Mammary epithelial cell (primary cell): ENCODE measurements at regions not wholly inside any gene's neighbourhood (a gene's known extent, or its start where the extent isn't known, plus 50 kb on each side); places are given as distances from the start of the nearest gene placed in this dataset.

ENCODE experiments used
- CTCF ChIP-seq, 2 donors: IDR thresholded peaks in 1 of 2; conservative IDR thresholded peaks in 1 of 2; 2 replicates each; pipeline ENCODE4 v1.5.1; 2011 to 2012; ENCODE audit warnings: inconsistent platforms in 2 of 2, low read length in 2 of 2, mild to moderate bottlenecking in 2 of 2, control low read depth in 1 of 2, low read depth in 1 of 2; ENCODE audit not compliant: insufficient read depth in 1 of 2; ENCODE audit errors: extremely low read depth in 1 of 2
- EZH2 ChIP-seq: IDR thresholded peaks from 2 replicates; pipeline ENCODE4 v1.6.1; 2012; ENCODE audit warnings: low read length, inconsistent platforms, borderline replicate concordance

GRCh38 chr7:82549616-82550285, 106.2 kb upstream of the CACNA2D1 start:
- TF ChIP-seq CTCF (conservative IDR thresholded peaks at IDR 0.05 in 1 of 2, IDR thresholded peaks at IDR 0.05 in 1 of 2; ENCODE audit: extremely low read depth in 1 of 2, insufficient read depth in 1 of 2, low read depth in 1 of 2, low read length in 2 of 2) (no peak), EZH2 (no peak)
